ENCODE measurements at regions not wholly inside any gene's neighbourhood (a gene's known extent, or its start where the extent isn't known, plus 50 kb on each side); places are given as distances from the start of the nearest gene placed in this dataset.
"Not testable (repeated sequence)": the region's sequence is repeated elsewhere in the genome, so short reads cannot be mapped to it uniquely, and the experiment has no call there.

- no peak for DNase-seq (ENCODE audit: extremely low read depth in 1 of 2, low read depth in 1 of 2)
Measured at GRCh38 chr21:17053321-17053720, 459.5 kb upstream of the CXADR start.

GRCh38 chr21:17059936-17060335 lies 452.9 kb upstream of the CXADR start:
- no peak for DNase-seq (ENCODE audit: extremely low read depth in 1 of 2, low read depth in 1 of 2)

- DNase-seq (ENCODE audit: extremely low read depth in 1 of 2, low read depth in 1 of 2): no peak
Measured at GRCh38 chr21:17066006-17066405, 446.8 kb upstream of the CXADR start.

GRCh38 chr21:17071093-17071492 lies 441.8 kb upstream of the CXADR start:
- DNase-seq (ENCODE audit: extremely low read depth in 1 of 2, low read depth in 1 of 2): no peak

- DNase-seq (ENCODE audit: extremely low read depth in 1 of 2, low read depth in 1 of 2): no peak
Measured at GRCh38 chr21:17081193-17081592, 431.6 kb upstream of the CXADR start.

- DNase-seq (ENCODE audit: extremely low read depth in 1 of 2, low read depth in 1 of 2): no peak
Measured at GRCh38 chr21:17082843-17083483, 429.9 kb upstream of the CXADR start.

GRCh38 chr21:17085707-17086106 lies 427.1 kb upstream of the CXADR start:
- DNase-seq (ENCODE audit: extremely low read depth in 1 of 2, low read depth in 1 of 2): no peak

- no peak for DNase-seq (ENCODE audit: extremely low read depth in 1 of 2, low read depth in 1 of 2)
Measured at GRCh38 chr21:17088500-17088899, 424.3 kb upstream of the CXADR start.

GRCh38 chr21:17089091-17089491 lies 423.8 kb upstream of the CXADR start:
- DNase-seq (ENCODE audit: extremely low read depth in 1 of 2, low read depth in 1 of 2): no peak

GRCh38 chr21:17101696-17102095 lies 411.1 kb upstream of the CXADR start:
- DNase-seq (ENCODE audit: extremely low read depth in 1 of 2, low read depth in 1 of 2): no peak

GRCh38 chr21:17105932-17106331 lies 406.9 kb upstream of the CXADR start:
- no peak for DNase-seq (ENCODE audit: extremely low read depth in 1 of 2, low read depth in 1 of 2)

GRCh38 chr21:17114045-17114444 lies 398.8 kb upstream of the CXADR start:
- DNase-seq (ENCODE audit: extremely low read depth in 1 of 2, low read depth in 1 of 2): no peak

- DNase-seq (ENCODE audit: extremely low read depth in 1 of 2, low read depth in 1 of 2): no peak
Measured at GRCh38 chr21:17118638-17119384, 394.0 kb upstream of the CXADR start.

- DNase-seq (ENCODE audit: extremely low read depth in 1 of 2, low read depth in 1 of 2): no peak
Measured at GRCh38 chr21:17119466-17120297, 393.2 kb upstream of the CXADR start.

- DNase-seq (ENCODE audit: extremely low read depth in 1 of 2, low read depth in 1 of 2): not testable (repeated sequence)
Measured at GRCh38 chr21:17127395-17127794, 385.4 kb upstream of the CXADR start.

GRCh38 chr21:17128132-17128531 lies 384.7 kb upstream of the CXADR start:
- no peak for DNase-seq (ENCODE audit: extremely low read depth in 1 of 2, low read depth in 1 of 2)

- not testable (repeated sequence) for DNase-seq (ENCODE audit: extremely low read depth in 1 of 2, low read depth in 1 of 2)
Measured at GRCh38 chr21:17139159-17139558, 373.7 kb upstream of the CXADR start.

GRCh38 chr21:17139696-17140095 lies 373.1 kb upstream of the CXADR start:
- no peak for DNase-seq (ENCODE audit: extremely low read depth in 1 of 2, low read depth in 1 of 2)

GRCh38 chr21:17146426-17146825 lies 366.4 kb upstream of the CXADR start:
- no peak for DNase-seq (ENCODE audit: extremely low read depth in 1 of 2, low read depth in 1 of 2)

GRCh38 chr21:17159697-17160096 lies 353.1 kb upstream of the CXADR start:
- no peak for DNase-seq (ENCODE audit: extremely low read depth in 1 of 2, low read depth in 1 of 2)

- no peak for DNase-seq (ENCODE audit: extremely low read depth in 1 of 2, low read depth in 1 of 2)
Measured at GRCh38 chr21:17185674-17186073, 327.2 kb upstream of the CXADR start.

GRCh38 chr21:17189963-17190362 lies 322.9 kb upstream of the CXADR start:
- DNase-seq (ENCODE audit: extremely low read depth in 1 of 2, low read depth in 1 of 2): no peak

Measured in activated CD8-positive, alpha-beta memory T cell treated with anti-CD3 and anti-CD28 coated beads for 1 hour (primary cell).